Activated naive CD8-positive, alpha-beta T cell treated with anti-CD3 and anti-CD28 coated beads, Interleukin-2, amount 10 ng/mL, durations not matched to agents 7 days and 5 days (primary cell): ENCODE measurements at regions not wholly inside any gene's neighbourhood (a gene's known extent, or its start where the extent isn't known, plus 50 kb on each side); places are given as distances from the start of the nearest gene placed in this dataset.

ENCODE experiments used
- ATAC-seq: fragments of 150-1000 bp; cut with Tn5 transposase; one replicate; pipeline ENCODE4 v1.10.0; 2021; ENCODE audit warnings: low read depth, moderate library complexity
- POLR2A ChIA-PET: fragments of 350-600 bp; sonication (Branson Sonifier 250); formaldehyde crosslinking; loops from one replicate; lab custom pipeline; 2021; ENCODE audit warnings: antibody characterized with exemption; lab: Charles Lee
- DNase-seq: peaks from one replicate; pipeline ENCODE4 v3.0.0; 2021
- H3K27ac Mint-ChIP-seq: one replicate; pipeline ENCODE4 v1.8.0; 2022; ENCODE audit warnings: mild to moderate bottlenecking, mixed read lengths
- H3K27me3 Mint-ChIP-seq: one replicate; pipeline ENCODE4 v1.8.0; 2022; ENCODE audit warnings: mild to moderate bottlenecking, moderate library complexity, mixed read lengths
- H3K36me3 Mint-ChIP-seq: one replicate; pipeline ENCODE4 v1.8.0; 2021; ENCODE audit warnings: mild to moderate bottlenecking, mixed read lengths
- H3K4me1 Mint-ChIP-seq: one replicate; pipeline ENCODE4 v1.8.0; 2021; ENCODE audit warnings: mixed read lengths
- H3K4me3 Mint-ChIP-seq: one replicate; pipeline ENCODE4 v1.8.0; 2022; ENCODE audit warnings: mild to moderate bottlenecking, moderate library complexity, mixed read lengths
- H3K9me3 Mint-ChIP-seq: one replicate; pipeline ENCODE4 v1.8.0; 2021; ENCODE audit warnings: mixed read lengths

DNA sequence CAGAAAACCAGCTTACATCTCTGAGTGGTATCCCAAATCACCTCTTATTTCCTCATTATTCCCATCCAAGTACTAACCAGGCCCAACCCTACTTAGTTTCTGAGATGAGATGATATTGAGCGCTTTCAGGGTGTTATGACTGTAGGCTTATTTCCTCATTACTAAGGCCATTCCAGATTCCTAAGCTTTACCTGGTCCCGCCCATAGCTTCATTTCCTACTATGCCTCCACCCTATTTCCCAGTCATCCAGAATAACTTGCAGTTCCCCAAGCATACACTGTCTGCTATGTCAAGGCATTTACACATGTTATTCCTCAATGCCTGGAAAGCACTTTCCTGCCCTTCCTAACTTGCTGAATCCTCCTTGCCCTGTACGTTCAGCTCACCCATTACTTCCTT, 79.3 kb upstream of the SPAG17 start:
- no peak overlapping the region for H3K4me3 Mint-ChIP-seq
- POLR2A ChIA-PET, result no interaction called here
- no peak for DNase-seq
- no peaks in the 10 kb centered on the region for H3K36me3 Mint-ChIP-seq
- H3K4me1 Mint-ChIP-seq, result no peaks in the 10 kb centered on the region
- H3K27ac Mint-ChIP-seq, result no peak overlapping the region
- no peaks in the 10 kb centered on the region for H3K9me3 Mint-ChIP-seq
- H3K27me3 Mint-ChIP-seq, result no peaks in the 10 kb centered on the region
- no peak for ATAC-seq

DNA sequence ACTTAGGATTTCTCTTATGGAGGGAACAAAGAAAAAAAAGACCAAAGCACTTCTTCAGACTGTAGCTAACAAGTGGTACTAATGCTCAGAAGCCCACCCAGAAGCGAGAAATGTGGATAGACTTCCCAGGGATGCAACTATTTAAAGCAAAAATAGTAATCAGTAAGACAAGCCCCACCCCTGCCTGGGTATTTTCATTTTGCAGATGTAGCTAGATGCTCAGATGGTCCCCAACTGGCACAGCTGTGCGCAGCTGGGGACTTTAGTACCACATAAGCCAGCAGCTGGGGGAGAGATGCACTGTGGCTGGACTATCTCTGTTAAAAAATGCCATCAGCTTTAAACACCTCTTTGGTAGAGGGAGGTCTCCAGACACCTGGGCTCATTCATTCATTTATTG, 77.8 kb upstream of the SPAG17 start:
- Mint-ChIP-seq H3K4me1 (no peaks in the 10 kb centered on the region), H3K27me3 (no peaks in the 10 kb centered on the region), H3K27ac (no peak overlapping the region), H3K9me3 (no peaks in the 10 kb centered on the region), H3K36me3 (no peaks in the 10 kb centered on the region), H3K4me3 (no peak overlapping the region)
- POLR2A ChIA-PET, result no interaction called here
- DNase-seq, result no peak
- ATAC-seq, result no peak

DNA sequence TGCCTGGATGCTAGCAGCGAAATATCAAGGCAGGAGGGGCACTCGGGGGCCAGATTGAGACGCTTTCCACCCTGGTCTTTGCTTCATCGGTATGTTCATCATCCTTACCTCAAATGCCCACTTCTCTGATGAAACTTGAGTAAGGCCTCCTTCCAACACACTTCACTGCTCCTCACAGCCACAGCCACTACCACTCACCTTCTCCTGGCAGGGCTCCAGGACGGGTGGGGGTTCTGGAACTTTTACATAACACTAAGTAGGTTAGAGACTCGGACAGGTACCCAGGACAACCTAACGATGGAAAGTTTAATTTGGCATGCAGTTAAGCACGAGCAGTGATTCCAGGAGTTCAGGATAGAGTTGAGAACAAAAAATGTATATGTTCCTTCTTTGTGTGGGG, 73.9 kb upstream of the SPAG17 start:
- Mint-ChIP-seq H3K27me3 (no peaks in the 10 kb centered on the region), H3K27ac (no peak overlapping the region), H3K4me3 (no peak overlapping the region), H3K9me3 (no peaks in the 10 kb centered on the region), H3K36me3 (no peaks in the 10 kb centered on the region), H3K4me1 (no peaks in the 10 kb centered on the region)
- POLR2A ChIA-PET, result no interaction called here
- ATAC-seq (no peak), DNase-seq (no peak)

DNA sequence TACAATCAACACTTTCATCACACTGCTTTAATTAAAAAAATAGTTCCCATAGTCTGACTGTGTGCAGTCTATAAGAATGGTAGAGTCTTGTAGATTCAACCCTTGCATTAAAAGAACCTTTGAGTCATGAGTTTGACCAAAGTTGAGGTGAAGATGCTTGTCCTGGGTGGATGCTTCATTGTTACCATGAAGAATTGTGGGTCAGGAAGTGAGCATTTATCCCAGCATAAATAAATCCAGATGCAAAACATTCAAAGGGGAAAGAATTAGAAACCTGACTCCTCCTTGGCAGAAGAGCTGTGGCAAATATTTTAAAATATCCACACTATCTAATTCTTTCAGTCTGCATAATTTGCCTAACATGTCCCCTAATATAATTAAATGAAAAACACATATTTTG, 72.9 kb upstream of the SPAG17 start:
- H3K4me1 Mint-ChIP-seq, result no peaks in the 10 kb centered on the region
- no peak for ATAC-seq
- DNase-seq, result no peak
- H3K4me3 Mint-ChIP-seq, result no peak overlapping the region
- no peaks in the 10 kb centered on the region for H3K27me3 Mint-ChIP-seq
- no peaks in the 10 kb centered on the region for H3K36me3 Mint-ChIP-seq
- POLR2A ChIA-PET, result no interaction called here
- H3K9me3 Mint-ChIP-seq, result no peaks in the 10 kb centered on the region
- no peak overlapping the region for H3K27ac Mint-ChIP-seq

DNA sequence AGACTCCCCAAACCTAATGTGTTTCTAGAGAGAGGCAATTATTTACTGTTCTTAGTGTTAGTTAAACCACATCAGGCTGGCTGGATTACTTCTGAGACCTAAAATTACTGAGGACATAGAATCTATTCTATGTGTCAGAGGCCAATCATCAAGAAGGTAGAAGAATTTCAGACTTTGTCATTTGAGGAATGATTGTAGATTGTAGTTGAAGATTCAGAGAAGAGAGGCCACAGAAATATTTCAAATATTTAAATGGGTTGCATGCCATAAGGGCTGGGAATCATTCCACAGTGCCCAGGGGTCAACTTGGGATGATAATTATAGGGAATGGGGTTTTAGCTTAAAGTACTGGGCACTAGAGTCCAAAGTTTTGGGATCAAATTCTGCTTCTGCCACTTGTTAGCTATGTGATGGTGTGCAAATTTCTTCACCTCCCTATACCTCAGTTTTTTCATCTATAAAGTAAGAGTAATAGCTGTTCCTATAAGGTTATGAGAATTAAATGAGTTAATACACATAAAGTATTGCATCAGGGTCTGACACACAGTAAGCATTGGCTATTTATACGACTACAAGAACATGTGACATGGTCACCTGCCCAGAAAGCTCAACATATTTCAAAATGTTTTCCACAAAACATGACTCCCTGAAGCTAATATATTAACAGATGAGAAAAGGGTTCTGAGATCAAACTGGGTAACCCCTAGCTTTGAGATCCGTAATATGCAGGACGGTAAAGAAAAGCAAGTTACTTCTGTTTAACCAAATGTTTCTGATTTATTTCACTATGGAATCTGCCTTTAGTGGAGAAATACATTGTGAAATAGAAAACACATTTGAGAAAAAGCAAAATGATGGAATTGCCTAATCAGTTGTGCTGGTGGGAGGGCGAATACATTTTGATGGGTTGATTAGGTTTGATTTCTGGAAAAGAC, 69.7 kb upstream of the SPAG17 start:
- Mint-ChIP-seq H3K36me3 (no peaks in the 10 kb centered on the region), H3K9me3 (no peaks in the 10 kb centered on the region), H3K27ac (no peak overlapping the region), H3K4me3 (no peak overlapping the region), H3K27me3 (no peaks in the 10 kb centered on the region), H3K4me1 (no peaks in the 10 kb centered on the region)
- ATAC-seq (no peak), DNase-seq (no peak)
- POLR2A ChIA-PET, result no interaction called here

DNA sequence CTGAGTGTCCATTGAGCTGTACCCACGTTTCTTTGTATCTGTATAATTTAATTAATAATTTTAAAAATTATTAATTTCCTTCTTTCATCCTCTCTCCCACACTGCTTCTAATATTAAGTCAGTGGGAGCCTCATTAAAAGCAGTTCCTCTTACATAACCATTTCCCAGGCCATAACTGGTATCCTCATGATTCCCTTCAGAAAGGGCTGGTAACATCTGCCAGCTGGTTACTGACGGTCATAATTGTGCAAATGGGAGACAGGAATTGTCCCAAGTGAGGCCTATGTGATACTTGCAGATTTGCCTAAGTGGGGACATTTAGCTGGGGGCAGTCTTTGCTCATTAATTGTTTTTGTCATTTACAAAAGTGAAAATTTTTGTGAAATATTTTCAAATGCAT, 69.0 kb upstream of the SPAG17 start:
- ATAC-seq, result no peak
- no peaks in the 10 kb centered on the region for H3K27me3 Mint-ChIP-seq

DNA sequence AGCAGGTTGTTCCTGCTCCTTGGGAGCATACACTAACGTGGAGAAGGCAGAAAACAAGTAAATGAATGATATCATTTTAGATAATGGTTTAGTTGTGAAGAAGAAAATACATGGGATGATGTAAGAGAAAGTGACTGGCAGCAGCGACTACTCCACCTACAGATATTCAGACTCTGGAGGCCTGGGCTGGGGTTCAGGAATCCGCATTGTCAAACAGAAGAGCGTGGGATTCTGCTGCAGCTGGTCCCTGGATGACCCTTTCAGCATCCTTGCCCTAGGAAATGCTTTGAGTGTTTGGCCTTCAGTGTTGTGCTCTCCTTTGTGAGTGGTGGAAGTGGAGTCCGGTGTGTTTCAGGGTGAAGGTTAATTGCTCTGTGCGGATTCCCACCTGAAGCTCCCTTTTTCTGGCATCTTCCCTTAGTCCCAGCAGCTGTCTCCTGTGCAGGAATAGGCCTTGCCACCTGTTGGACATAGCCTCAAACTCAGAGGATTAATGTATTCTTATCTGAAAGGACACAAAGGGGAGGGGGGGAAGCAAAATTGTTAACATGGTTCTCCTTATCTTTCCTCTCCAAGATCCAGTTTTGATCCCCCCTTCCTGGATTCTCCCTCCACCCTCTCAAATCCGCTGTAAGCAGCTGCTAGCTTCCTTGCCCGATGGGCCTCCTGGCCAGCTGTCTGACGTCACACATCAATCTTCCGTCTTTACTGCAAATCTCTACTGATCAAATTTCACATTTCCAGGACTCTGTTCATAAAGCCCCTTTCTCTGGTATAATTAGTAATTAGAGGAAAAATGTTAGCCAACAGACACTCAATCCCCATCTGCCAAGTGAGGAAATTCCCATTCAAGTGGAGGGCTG, 68.3 kb upstream of the SPAG17 start:
- POLR2A ChIA-PET, result no interaction called here
- Mint-ChIP-seq H3K4me1 (no peaks in the 10 kb centered on the region), H3K4me3 (no peak overlapping the region), H3K27me3 (no peaks in the 10 kb centered on the region), H3K27ac (no peak overlapping the region), H3K36me3 (no peaks in the 10 kb centered on the region), H3K9me3 (no peaks in the 10 kb centered on the region)
- ATAC-seq, result no peak
- no peak for DNase-seq

More for the DNA sequence above, 69.0 kb upstream of the SPAG17 start:
- POLR2A ChIA-PET, result no interaction called here
- H3K36me3 Mint-ChIP-seq, result no peaks in the 10 kb centered on the region
- H3K4me3 Mint-ChIP-seq, result no peak overlapping the region
- no peak overlapping the region for H3K27ac Mint-ChIP-seq
- no peak for DNase-seq
- H3K4me1 Mint-ChIP-seq, result no peaks in the 10 kb centered on the region
- H3K9me3 Mint-ChIP-seq, result no peaks in the 10 kb centered on the region

DNA sequence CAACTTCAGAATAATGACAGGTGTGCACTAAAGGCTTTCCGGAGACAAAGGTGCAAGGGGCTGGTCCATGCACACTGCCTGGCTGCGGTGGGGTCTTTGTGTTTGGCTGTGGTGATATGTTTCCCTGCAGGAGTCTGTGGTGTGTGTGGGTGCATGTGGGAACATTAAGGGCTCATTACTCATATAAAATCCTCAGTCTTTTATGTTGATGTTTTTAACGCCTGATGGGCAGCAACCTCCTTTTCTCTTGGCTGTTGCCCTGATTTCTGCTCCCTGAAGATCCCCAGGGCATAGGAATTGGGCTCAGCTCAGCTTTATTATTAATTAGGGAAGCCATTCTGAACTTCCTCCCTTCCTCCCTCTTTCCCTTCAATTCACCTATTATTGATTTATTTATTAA, 67.6 kb upstream of the SPAG17 start:
- DNase-seq, result no peak
- Mint-ChIP-seq H3K4me1 (no peaks in the 10 kb centered on the region), H3K27me3 (no peaks in the 10 kb centered on the region), H3K4me3 (no peak overlapping the region), H3K36me3 (no peaks in the 10 kb centered on the region), H3K27ac (no peak overlapping the region), H3K9me3 (no peaks in the 10 kb centered on the region)
- ATAC-seq, result no peak
- POLR2A ChIA-PET, result no interaction called here

DNA sequence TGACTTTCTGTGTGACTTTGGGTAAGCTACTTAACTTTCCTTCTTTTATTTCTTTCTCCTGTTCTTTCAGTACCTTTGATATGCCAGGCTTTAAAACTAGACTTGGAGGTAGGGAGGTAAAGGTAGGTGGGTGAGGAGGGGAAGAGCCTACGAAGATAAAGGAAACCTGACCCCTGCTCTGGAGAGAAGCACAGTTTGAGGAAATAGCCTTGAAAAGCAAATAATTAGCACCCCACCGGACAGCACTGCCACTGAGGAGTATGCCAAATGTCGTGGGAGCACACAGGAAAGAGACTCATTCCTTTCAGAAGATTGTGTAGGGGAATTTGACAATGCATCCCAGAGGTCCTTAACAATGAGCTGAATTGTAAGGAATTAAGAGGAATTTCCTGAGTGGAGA, 65.2 kb upstream of the SPAG17 start:
- no peaks in the 10 kb centered on the region for H3K9me3 Mint-ChIP-seq
- H3K4me3 Mint-ChIP-seq, result no peak overlapping the region
- H3K27ac Mint-ChIP-seq, result no peak overlapping the region
- no peak for ATAC-seq
- H3K36me3 Mint-ChIP-seq, result no peaks in the 10 kb centered on the region
- H3K4me1 Mint-ChIP-seq, result no peaks in the 10 kb centered on the region
- DNase-seq, result no peak
- POLR2A ChIA-PET, result no interaction called here
- no peaks in the 10 kb centered on the region for H3K27me3 Mint-ChIP-seq

DNA sequence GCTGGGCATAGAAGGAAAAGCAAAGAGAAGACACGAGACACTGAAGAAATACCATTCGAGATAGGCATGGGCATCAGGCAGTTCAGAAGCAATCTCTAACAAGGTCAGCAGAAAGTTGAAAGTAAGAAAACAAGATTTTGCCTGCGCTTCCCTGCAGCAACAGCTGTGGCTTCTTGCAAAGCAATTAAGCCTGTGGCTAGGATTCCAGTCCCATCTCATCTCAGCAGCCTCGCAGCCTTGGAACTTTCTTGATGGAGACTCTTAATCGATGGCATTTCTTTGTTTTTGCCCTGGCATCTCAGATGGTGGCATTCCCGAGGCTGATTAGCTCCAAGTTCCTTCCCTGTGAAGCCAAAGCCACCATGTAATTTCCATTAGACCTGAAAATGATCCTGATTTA, 64.6 kb upstream of the SPAG17 start:
- DNase-seq, result no peak
- no peaks in the 10 kb centered on the region for H3K4me1 Mint-ChIP-seq
- POLR2A ChIA-PET, result no interaction called here
- no peaks in the 10 kb centered on the region for H3K9me3 Mint-ChIP-seq
- no peaks in the 10 kb centered on the region for H3K27me3 Mint-ChIP-seq
- no peak overlapping the region for H3K4me3 Mint-ChIP-seq
- ATAC-seq, result no peak
- no peaks in the 10 kb centered on the region for H3K36me3 Mint-ChIP-seq
- no peak overlapping the region for H3K27ac Mint-ChIP-seq

DNA sequence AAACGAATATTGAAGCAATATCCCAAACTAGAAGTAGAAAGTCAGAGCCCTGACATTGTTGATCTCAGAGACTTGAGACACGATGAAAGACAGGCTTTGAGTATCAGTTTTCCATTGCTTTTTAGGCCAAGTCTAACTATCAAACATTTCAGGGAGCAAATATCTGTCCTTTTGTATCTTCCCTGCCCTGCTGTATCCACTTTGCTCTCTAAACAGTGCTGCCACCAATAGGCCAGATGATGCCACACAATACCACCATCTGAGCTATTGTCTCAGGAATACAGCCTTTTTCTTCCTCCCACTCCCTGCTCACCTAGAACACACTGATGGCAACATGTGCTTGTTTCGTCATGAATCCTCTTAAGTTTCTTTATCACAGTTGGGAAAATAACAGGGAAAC, 62.6 kb upstream of the SPAG17 start:
- DNase-seq (no peak), ATAC-seq (no peak)
- H3K9me3 Mint-ChIP-seq, result no peaks in the 10 kb centered on the region
- POLR2A ChIA-PET, result no interaction called here
- no peaks in the 10 kb centered on the region for H3K27me3 Mint-ChIP-seq
- H3K36me3 Mint-ChIP-seq, result no peaks in the 10 kb centered on the region
- H3K4me3 Mint-ChIP-seq, result no peak overlapping the region
- no peak overlapping the region for H3K27ac Mint-ChIP-seq
- no peaks in the 10 kb centered on the region for H3K4me1 Mint-ChIP-seq

DNA sequence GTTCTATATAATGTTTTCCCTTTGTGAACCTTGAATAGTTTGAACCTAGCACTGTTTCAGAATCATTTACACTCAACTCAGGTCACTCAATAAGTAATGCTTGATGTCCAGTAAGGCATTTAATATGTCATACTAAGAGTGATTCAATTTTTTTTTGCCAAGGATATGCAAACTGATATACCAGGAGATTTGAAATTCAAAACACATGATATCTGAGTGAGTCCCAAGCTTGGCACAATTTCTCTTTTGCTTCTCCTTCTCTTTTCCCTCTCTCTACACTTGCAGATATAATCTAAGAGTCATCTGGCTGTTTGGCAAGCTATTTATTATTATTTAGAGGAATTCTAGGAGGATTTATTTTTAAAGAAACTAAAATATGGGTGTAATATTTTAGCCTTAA, 61.6 kb upstream of the SPAG17 start:
- H3K4me1 Mint-ChIP-seq, result no peaks in the 10 kb centered on the region
- DNase-seq (no peak), ATAC-seq (no peak)
- H3K9me3 Mint-ChIP-seq, result no peaks in the 10 kb centered on the region
- H3K27me3 Mint-ChIP-seq, result no peaks in the 10 kb centered on the region
- H3K27ac Mint-ChIP-seq, result no peak overlapping the region
- POLR2A ChIA-PET, result no interaction called here
- H3K4me3 Mint-ChIP-seq, result no peak overlapping the region
- H3K36me3 Mint-ChIP-seq, result no peaks in the 10 kb centered on the region

DNA sequence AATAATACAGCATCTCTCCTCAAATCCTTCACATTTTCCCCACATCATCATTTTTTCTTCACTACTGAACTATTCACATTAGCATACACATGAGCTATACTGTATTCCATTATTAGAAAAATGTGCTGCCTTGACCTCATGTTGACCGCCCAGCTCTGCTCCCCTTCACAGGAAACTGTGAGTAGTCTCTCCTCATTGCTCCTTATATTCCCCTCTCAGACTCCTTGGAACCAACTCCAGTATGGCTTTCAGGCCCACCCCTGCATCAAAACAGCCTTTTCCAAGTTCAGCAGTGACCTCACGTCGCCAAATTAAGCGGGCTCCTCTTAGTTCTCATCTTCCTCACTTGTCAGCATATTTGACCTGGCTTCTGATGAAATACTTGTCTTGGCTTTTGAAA, 59.2 kb upstream of the SPAG17 start:
- H3K27me3 Mint-ChIP-seq, result no peaks in the 10 kb centered on the region
- H3K27ac Mint-ChIP-seq, result no peak overlapping the region
- POLR2A ChIA-PET, result no interaction called here
- ATAC-seq (no peak), DNase-seq (no peak)
- no peak overlapping the region for H3K4me3 Mint-ChIP-seq
- H3K9me3 Mint-ChIP-seq, result peaks cover 2% of the 10 kb centered on the region
- H3K4me1 Mint-ChIP-seq, result no peaks in the 10 kb centered on the region
- H3K36me3 Mint-ChIP-seq, result no peaks in the 10 kb centered on the region

DNA sequence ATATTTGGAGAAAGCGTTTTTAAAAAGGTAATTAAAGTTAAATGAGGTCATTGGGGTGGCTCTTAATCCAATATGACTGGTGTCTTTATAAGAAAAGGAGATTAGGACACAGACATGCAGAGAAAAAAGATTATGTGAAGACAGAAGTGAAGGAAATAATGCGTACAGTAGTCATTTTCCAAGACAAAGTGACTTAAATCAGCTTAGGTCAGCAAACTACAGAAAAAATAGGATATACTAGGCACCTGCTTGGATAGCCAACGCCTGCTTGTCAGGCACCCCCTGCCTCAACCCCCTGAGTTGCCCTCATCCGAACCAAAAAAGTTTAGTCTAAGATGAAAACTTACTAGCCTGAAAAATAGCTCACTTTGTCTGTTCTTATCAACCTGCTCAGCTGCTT, 58.2 kb upstream of the SPAG17 start:
- ATAC-seq (no peak), DNase-seq (no peak)
- Mint-ChIP-seq H3K4me1 (no peaks in the 10 kb centered on the region), H3K9me3 (peaks cover 4% of the 10 kb centered on the region), H3K36me3 (no peaks in the 10 kb centered on the region), H3K4me3 (no peak overlapping the region), H3K27me3 (no peaks in the 10 kb centered on the region), H3K27ac (no peak overlapping the region)
- POLR2A ChIA-PET, result no interaction called here
